HEK293 (cell line): ENCODE measurements at regions not wholly inside any gene's neighbourhood (a gene's known extent, or its start where the extent isn't known, plus 50 kb on each side); places are given as distances from the start of the nearest gene placed in this dataset.
"Not testable (repeated sequence)": the region's sequence is repeated elsewhere in the genome, so short reads cannot be mapped to it uniquely, and the experiment has no call there.

Experiments used
- CTCF ChIA-PET: fragments of 350-600 bp; formaldehyde crosslinking; extraction: SDS; loops from one replicate; lab custom pipeline; 2021; ENCODE audit warnings: antibody characterized with exemption; lab: Yijun Ruan, JAX
- POLR2A ChIA-PET: fragments of 300-600 bp; formaldehyde crosslinking; extraction: SDS; loops from one replicate; lab custom pipeline; 2020; ENCODE audit warnings: antibody characterized with exemption, inconsistent platforms; lab: Yijun Ruan, JAX
- H3K27ac ChIP-seq: fragments of 200-500 bp; sonication (Bioruptor generic); 2 replicates; pipeline ENCODE4 v1.5.1; 2014; ENCODE audit warnings: low read depth, low read length, control low read depth, inconsistent platforms; ENCODE audit errors: extremely low read depth
- H3K36me3 ChIP-seq, 2 experiments: fragments of 200-500 bp in 1 of 2; sonication (Bioruptor generic) in 1 of 2; 1 replicate in 1 of 2; 2 replicates in 1 of 2; pipeline ENCODE4 v1.5.1; 2014 to 2017; ENCODE audit warnings: inconsistent platforms in 2 of 2, low read length in 2 of 2; ENCODE audit not compliant: control insufficient read depth in 2 of 2, insufficient read depth in 1 of 2
- H3K4me1 ChIP-seq: fragments of 200-500 bp; sonication (Bioruptor generic); 2 replicates; pipeline ENCODE4 v1.5.1; 2014; ENCODE audit warnings: mild to moderate bottlenecking, low read length, inconsistent platforms; ENCODE audit not compliant: control insufficient read depth, insufficient read depth
- H3K4me3 ChIP-seq: 2 replicates; pipeline ENCODE4 v1.5.1; 2011; ENCODE audit warnings: low read depth, mild to moderate bottlenecking, control low read depth, low read length, moderate library complexity
- H3K9me3 ChIP-seq: fragments of 200-500 bp; sonication (Bioruptor generic); 2 replicates; pipeline ENCODE4 v1.5.1; 2014; ENCODE audit warnings: low read depth, low read length, inconsistent platforms; ENCODE audit not compliant: control insufficient read depth, insufficient read depth
- FEZF1 ChIP-seq: fragments of 450-650 bp; formaldehyde crosslinking; IDR thresholded peaks from 2 replicates; pipeline ENCODE4 v1.5.1; 2016; ENCODE audit warnings: missing biosample characterization, missing genetic modification characterization
- TSHZ1 ChIP-seq: fragments of 450-650 bp; formaldehyde crosslinking; IDR thresholded peaks from 2 replicates; pipeline ENCODE4 v1.5.1; 2016; ENCODE audit warnings: missing biosample characterization, missing genetic modification characterization, borderline replicate concordance
- ZFP37 ChIP-seq: fragments of 450-650 bp; formaldehyde crosslinking; IDR thresholded peaks from 2 replicates; pipeline ENCODE4 v1.5.1; 2016; ENCODE audit warnings: missing biosample characterization, missing genetic modification characterization
- ZNF174 ChIP-seq: fragments of 450-650 bp; formaldehyde crosslinking; IDR thresholded peaks from 2 replicates; pipeline ENCODE4 v1.5.0; 2017; ENCODE audit warnings: missing biosample characterization, mild to moderate bottlenecking, missing genetic modification characterization
- ZNF223 ChIP-seq: fragments of 450-650 bp; formaldehyde crosslinking; IDR thresholded peaks from 2 replicates; pipeline ENCODE4 v1.5.1; 2016; ENCODE audit warnings: missing biosample characterization, missing genetic modification characterization
- ZNF398 ChIP-seq: fragments of 450-650 bp; formaldehyde crosslinking; IDR thresholded peaks from 2 replicates; pipeline ENCODE4 v1.5.1; 2017; ENCODE audit warnings: missing biosample characterization, missing genetic modification characterization
- ZNF529 ChIP-seq: fragments of 450-650 bp; formaldehyde crosslinking; IDR thresholded peaks from 2 replicates; pipeline ENCODE4 v1.5.1; 2017; ENCODE audit warnings: missing genetic modification characterization, missing biosample characterization; ENCODE audit not compliant: insufficient replicate concordance
- ZNF660 ChIP-seq: fragments of 450-650 bp; IDR thresholded peaks from 2 replicates; pipeline ENCODE4 v1.5.1; 2018; ENCODE audit warnings: missing biosample characterization, mild to moderate bottlenecking, missing genetic modification characterization
- ZNF792 ChIP-seq: fragments of 450-650 bp; formaldehyde crosslinking; IDR thresholded peaks from 2 replicates; pipeline ENCODE4 v1.5.1; 2016; ENCODE audit warnings: missing biosample characterization, missing genetic modification characterization
- ZSCAN5A ChIP-seq: fragments of 450-650 bp; formaldehyde crosslinking; IDR thresholded peaks from 2 replicates; pipeline ENCODE4 v1.5.1; 2016; ENCODE audit warnings: missing biosample characterization, missing genetic modification characterization
- TF ChIP-seq, protein P1 (sequence below): fragments of 450-650 bp; formaldehyde crosslinking; IDR thresholded peaks from 2 replicates; pipeline ENCODE4 v1.5.1; 2016; ENCODE audit warnings: missing biosample characterization, missing genetic modification characterization
- TF ChIP-seq, protein P2 (sequence below): sonication (generic); formaldehyde crosslinking; IDR thresholded peaks from 2 replicates; pipeline ENCODE4 v1.8.1; 2022; ENCODE audit warnings: mild to moderate bottlenecking, moderate library complexity, missing genetic modification reagents

GRCh38 chr2:131641414-131642206, 113.9 kb downstream of the CCDC74A start:
- H3K4me1 ChIP-seq = no peaks in the 10 kb centered on the region
- TF ChIP-seq, protein P1, sequence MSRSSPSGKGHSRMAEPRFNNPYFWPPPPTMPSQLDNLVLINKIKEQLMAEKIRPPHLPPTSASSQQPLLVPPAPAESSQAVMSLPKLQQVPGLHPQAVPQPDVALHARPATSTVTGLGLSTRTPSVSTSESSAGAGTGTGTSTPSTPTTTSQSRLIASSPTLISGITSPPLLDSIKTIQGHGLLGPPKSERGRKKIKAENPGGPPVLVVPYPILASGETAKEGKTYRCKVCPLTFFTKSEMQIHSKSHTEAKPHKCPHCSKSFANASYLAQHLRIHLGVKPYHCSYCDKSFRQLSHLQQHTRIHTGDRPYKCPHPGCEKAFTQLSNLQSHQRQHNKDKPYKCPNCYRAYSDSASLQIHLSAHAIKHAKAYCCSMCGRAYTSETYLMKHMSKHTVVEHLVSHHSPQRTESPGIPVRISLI (tag by site-specific recombination) = no peak
- TF ChIP-seq ZNF792 (no peak), ZNF660 (tag by site-specific recombination) (no peak)
- H3K27ac ChIP-seq = no peak overlapping the region
- no peaks in the 10 kb centered on the region for H3K36me3 ChIP-seq
- no peak overlapping the region for H3K4me3 ChIP-seq
- no peaks in the 10 kb centered on the region for H3K9me3 ChIP-seq
- ChIA-PET CTCF (no interaction called here), POLR2A (no interaction called here)

GRCh38 chr2:131643180-131643579, 115.5 kb downstream of the CCDC74A start:
- CTCF ChIA-PET, H3K9me3 ChIP-seq, H3K27ac ChIP-seq, H3K36me3 ChIP-seq, H3K4me1 ChIP-seq, H3K4me3 ChIP-seq, POLR2A ChIA-PET: not testable (repeated sequence)

- no peaks in the 10 kb centered on the region for H3K36me3 ChIP-seq
- ChIA-PET CTCF (no interaction called here), POLR2A (no interaction called here)
- H3K4me3 ChIP-seq = no peak overlapping the region
- TF ChIP-seq ZNF529 (tag by site-specific recombination) (no peak), TSHZ1 (tag by site-specific recombination) (no peak)
- no peaks in the 10 kb centered on the region for H3K4me1 ChIP-seq
- no peaks in the 10 kb centered on the region for H3K9me3 ChIP-seq
- no peak overlapping the region for H3K27ac ChIP-seq
These were observed 117.6 kb downstream of the CCDC74A start for GRCh38 chr2:131645177-131645765.

- CTCF ChIA-PET, H3K27ac ChIP-seq, POLR2A ChIA-PET: not testable (repeated sequence)
These were observed 118.5 kb downstream of the CCDC74A start for GRCh38 chr2:131646220-131646619.

DNA sequence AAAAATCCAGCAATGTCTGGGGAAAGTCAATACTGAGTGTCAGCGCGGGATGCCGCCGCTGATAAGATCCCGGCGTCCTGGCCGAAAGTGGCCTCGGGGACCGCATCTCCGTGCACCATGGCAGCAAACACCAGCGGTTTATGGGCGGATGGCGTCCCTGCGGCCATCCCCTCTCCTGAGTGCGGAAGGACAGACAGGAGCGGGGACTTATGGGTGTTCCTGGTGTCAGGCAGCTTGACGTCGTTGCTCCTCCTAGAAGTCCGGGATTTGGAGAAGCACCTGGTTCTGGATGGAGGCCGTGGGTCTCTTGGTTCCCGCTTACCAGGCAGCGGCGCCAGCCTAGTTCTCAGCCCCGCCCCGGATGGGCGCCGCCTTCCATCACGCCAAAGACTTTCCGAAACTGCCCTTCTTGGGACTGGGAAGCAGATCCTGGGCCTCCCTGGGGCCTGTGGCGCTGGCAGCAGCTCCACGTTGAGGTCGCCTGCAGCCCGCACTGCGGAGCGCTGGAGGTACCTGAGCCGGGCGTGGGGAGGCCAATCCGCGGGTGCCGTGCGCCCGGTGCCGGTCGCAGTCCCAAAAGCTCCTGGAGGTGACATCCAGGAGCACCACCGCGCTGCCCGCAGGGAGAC, 119.1 kb downstream of the CCDC74A start:
- CTCF ChIA-PET = no interaction called here
- Histone ChIP-seq H3K27ac (no peak overlapping the region), H3K4me1 (no peaks in the 10 kb centered on the region), H3K9me3 (no peaks in the 10 kb centered on the region), H3K36me3 (no peaks in the 10 kb centered on the region), H3K4me3 (no peak overlapping the region)
- POLR2A ChIA-PET = no interaction called here
- TF ChIP-seq ZNF223 (tag by site-specific recombination) (no peak), ZNF398 (no peak), ZNF174 (tag by site-specific recombination) (no peak), ZFP37 (no peak), FEZF1 (tag by site-specific recombination) (no peak), ZSCAN5A (tag by site-specific recombination) (no peak)
- TF ChIP-seq, protein P2, sequence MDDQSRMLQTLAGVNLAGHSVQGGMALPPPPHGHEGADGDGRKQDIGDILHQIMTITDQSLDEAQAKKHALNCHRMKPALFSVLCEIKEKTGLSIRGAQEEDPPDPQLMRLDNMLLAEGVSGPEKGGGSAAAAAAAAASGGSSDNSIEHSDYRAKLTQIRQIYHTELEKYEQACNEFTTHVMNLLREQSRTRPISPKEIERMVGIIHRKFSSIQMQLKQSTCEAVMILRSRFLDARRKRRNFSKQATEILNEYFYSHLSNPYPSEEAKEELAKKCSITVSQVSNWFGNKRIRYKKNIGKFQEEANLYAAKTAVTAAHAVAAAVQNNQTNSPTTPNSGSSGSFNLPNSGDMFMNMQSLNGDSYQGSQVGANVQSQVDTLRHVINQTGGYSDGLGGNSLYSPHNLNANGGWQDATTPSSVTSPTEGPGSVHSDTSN (CRISPR knock-in tag) = no peak

More at GRCh38 chr2:131646220-131646619, 118.5 kb downstream of the CCDC74A start:
- not testable (repeated sequence) for H3K4me3 ChIP-seq, H3K4me1 ChIP-seq, H3K36me3 ChIP-seq, H3K9me3 ChIP-seq
